ENCODE measurements at regions not wholly inside any gene's neighbourhood (a gene's known extent, or its start where the extent isn't known, plus 50 kb on each side); places are given as distances from the start of the nearest gene placed in this dataset.

GRCh38 chr13:90116121-90116520 is 1231.4 kb upstream of the MIR17HG start:
- no peaks in the 10 kb centered on the region for H3K27me3 ChIP-seq (ENCODE audit: control insufficient read depth in 3 of 3, insufficient read depth in 3 of 3, low read length in 3 of 3)
- FAIRE-seq, result no peak
- no peak overlapping the region for H3K4me3 ChIP-seq (ENCODE audit: low read depth in 1 of 3, low read length in 3 of 3)
- H3K27ac ChIP-seq (ENCODE audit: low read depth in 1 of 3, low read length in 2 of 3), result no peak overlapping the region
- no peaks in the 10 kb centered on the region for H3K36me3 ChIP-seq (ENCODE audit: control insufficient read depth in 3 of 3, insufficient read depth in 2 of 3, low read depth in 1 of 3, low read length in 3 of 3)
- no peak for DNase-seq
- H3K4me1 ChIP-seq (ENCODE audit: control insufficient read depth in 3 of 3, insufficient read depth in 2 of 3, low read depth in 1 of 3, low read length in 2 of 3), result no peaks in the 10 kb centered on the region
- no peaks in the 10 kb centered on the region for H3K9me3 ChIP-seq (ENCODE audit: control insufficient read depth in 2 of 2, insufficient read depth in 1 of 2, low read depth in 1 of 2, low read length in 1 of 2)

- WGBS, 3 donors, result 76 to 83% (median 81%) methylated on average over 6 of the region's 6 CpGs
Measured at GRCh38 chr13:90118467-90119071, 1228.9 kb upstream of the MIR17HG start.

GRCh38 chr13:90120026-90120425 is 1227.5 kb upstream of the MIR17HG start:
- Histone ChIP-seq H3K27ac (ENCODE audit: low read depth in 1 of 3, low read length in 2 of 3) (no peak overlapping the region), H3K27me3 (ENCODE audit: control insufficient read depth in 3 of 3, insufficient read depth in 3 of 3, low read length in 3 of 3) (no peaks in the 10 kb centered on the region), H3K4me3 (ENCODE audit: low read depth in 1 of 3, low read length in 3 of 3) (no peak overlapping the region), H3K4me1 (ENCODE audit: control insufficient read depth in 3 of 3, insufficient read depth in 2 of 3, low read depth in 1 of 3, low read length in 2 of 3) (no peaks in the 10 kb centered on the region), H3K9me3 (ENCODE audit: control insufficient read depth in 2 of 2, insufficient read depth in 1 of 2, low read depth in 1 of 2, low read length in 1 of 2) (no peaks in the 10 kb centered on the region), H3K36me3 (ENCODE audit: control insufficient read depth in 3 of 3, insufficient read depth in 2 of 3, low read depth in 1 of 3, low read length in 3 of 3) (no peaks in the 10 kb centered on the region)
- FAIRE-seq, result no peak
- whole genome bisulfite sequencing, 3 donors, result 65 to 76% (median 67%) methylated on average over 1 of the region's 1 CpG
- no peak for DNase-seq

More at GRCh38 chr13:90118467-90119071, 1228.9 kb upstream of the MIR17HG start:
- H3K4me1 ChIP-seq (ENCODE audit: control insufficient read depth in 3 of 3, insufficient read depth in 2 of 3, low read depth in 1 of 3, low read length in 2 of 3), result no peaks in the 10 kb centered on the region
- FAIRE-seq (no peak), DNase-seq (no peak)
- no peak overlapping the region for H3K27ac ChIP-seq (ENCODE audit: low read depth in 1 of 3, low read length in 2 of 3)
- H3K4me3 ChIP-seq (ENCODE audit: low read depth in 1 of 3, low read length in 3 of 3), result no peak overlapping the region
- no peaks in the 10 kb centered on the region for H3K27me3 ChIP-seq (ENCODE audit: control insufficient read depth in 3 of 3, insufficient read depth in 3 of 3, low read length in 3 of 3)
- no peaks in the 10 kb centered on the region for H3K9me3 ChIP-seq (ENCODE audit: control insufficient read depth in 2 of 2, insufficient read depth in 1 of 2, low read depth in 1 of 2, low read length in 1 of 2)
- no peaks in the 10 kb centered on the region for H3K36me3 ChIP-seq (ENCODE audit: control insufficient read depth in 3 of 3, insufficient read depth in 2 of 3, low read depth in 1 of 3, low read length in 3 of 3)

GRCh38 chr13:90121784-90122183 is 1225.7 kb upstream of the MIR17HG start:
- H3K9me3 ChIP-seq (ENCODE audit: control insufficient read depth in 2 of 2, insufficient read depth in 1 of 2, low read depth in 1 of 2, low read length in 1 of 2), result no peaks in the 10 kb centered on the region
- H3K36me3 ChIP-seq (ENCODE audit: control insufficient read depth in 3 of 3, insufficient read depth in 2 of 3, low read depth in 1 of 3, low read length in 3 of 3), result no peaks in the 10 kb centered on the region
- H3K4me1 ChIP-seq (ENCODE audit: control insufficient read depth in 3 of 3, insufficient read depth in 2 of 3, low read depth in 1 of 3, low read length in 2 of 3), result no peaks in the 10 kb centered on the region
- H3K27ac ChIP-seq (ENCODE audit: low read depth in 1 of 3, low read length in 2 of 3), result no peak overlapping the region
- no peak overlapping the region for H3K4me3 ChIP-seq (ENCODE audit: low read depth in 1 of 3, low read length in 3 of 3)
- DNase-seq, result no peak
- WGBS, 3 donors, result 89 to 96% (median 94%) methylated on average over 1 of the region's 1 CpG
- H3K27me3 ChIP-seq (ENCODE audit: control insufficient read depth in 3 of 3, insufficient read depth in 3 of 3, low read length in 3 of 3), result no peaks in the 10 kb centered on the region
- FAIRE-seq, result no peak

GRCh38 chr13:90122531-90122930 is 1225.0 kb upstream of the MIR17HG start:
- Histone ChIP-seq H3K4me1 (ENCODE audit: control insufficient read depth in 3 of 3, insufficient read depth in 2 of 3, low read depth in 1 of 3, low read length in 2 of 3) (no peaks in the 10 kb centered on the region), H3K36me3 (ENCODE audit: control insufficient read depth in 3 of 3, insufficient read depth in 2 of 3, low read depth in 1 of 3, low read length in 3 of 3) (no peaks in the 10 kb centered on the region), H3K27ac (ENCODE audit: low read depth in 1 of 3, low read length in 2 of 3) (no peak overlapping the region), H3K27me3 (ENCODE audit: control insufficient read depth in 3 of 3, insufficient read depth in 3 of 3, low read length in 3 of 3) (no peaks in the 10 kb centered on the region), H3K4me3 (ENCODE audit: low read depth in 1 of 3, low read length in 3 of 3) (no peak overlapping the region), H3K9me3 (ENCODE audit: control insufficient read depth in 2 of 2, insufficient read depth in 1 of 2, low read depth in 1 of 2, low read length in 1 of 2) (no peaks in the 10 kb centered on the region)
- DNase-seq, result no peak
- no peak for FAIRE-seq
- WGBS, 3 donors, result 92 to 95% (median 93%) methylated on average over 2 of the region's 2 CpGs

- Histone ChIP-seq H3K4me3 (ENCODE audit: low read depth in 1 of 3, low read length in 3 of 3) (no peak overlapping the region), H3K9me3 (ENCODE audit: control insufficient read depth in 2 of 2, insufficient read depth in 1 of 2, low read depth in 1 of 2, low read length in 1 of 2) (peaks cover 0 to 3% of the 10 kb centered on the region in 2 donors), H3K36me3 (ENCODE audit: control insufficient read depth in 3 of 3, insufficient read depth in 2 of 3, low read depth in 1 of 3, low read length in 3 of 3) (no peaks in the 10 kb centered on the region), H3K4me1 (ENCODE audit: control insufficient read depth in 3 of 3, insufficient read depth in 2 of 3, low read depth in 1 of 3, low read length in 2 of 3) (no peaks in the 10 kb centered on the region), H3K27me3 (ENCODE audit: control insufficient read depth in 3 of 3, insufficient read depth in 3 of 3, low read length in 3 of 3) (no peaks in the 10 kb centered on the region), H3K27ac (ENCODE audit: low read depth in 1 of 3, low read length in 2 of 3) (no peak overlapping the region)
- FAIRE-seq (no peak), DNase-seq (no peak)
- WGBS, 3 donors, result 80% methylated on average over 3 of the region's 3 CpGs
Measured at GRCh38 chr13:90135558-90135957, 1211.9 kb upstream of the MIR17HG start.

- Histone ChIP-seq H3K27me3 (ENCODE audit: control insufficient read depth in 3 of 3, insufficient read depth in 3 of 3, low read length in 3 of 3) (no peaks in the 10 kb centered on the region), H3K9me3 (ENCODE audit: control insufficient read depth in 2 of 2, insufficient read depth in 1 of 2, low read depth in 1 of 2, low read length in 1 of 2) (no peaks in the 10 kb centered on the region), H3K4me1 (ENCODE audit: control insufficient read depth in 3 of 3, insufficient read depth in 2 of 3, low read depth in 1 of 3, low read length in 2 of 3) (no peaks in the 10 kb centered on the region), H3K36me3 (ENCODE audit: control insufficient read depth in 3 of 3, insufficient read depth in 2 of 3, low read depth in 1 of 3, low read length in 3 of 3) (no peaks in the 10 kb centered on the region), H3K4me3 (ENCODE audit: low read depth in 1 of 3, low read length in 3 of 3) (no peak overlapping the region), H3K27ac (ENCODE audit: low read depth in 1 of 3, low read length in 2 of 3) (no peak overlapping the region)
- FAIRE-seq (no peak), DNase-seq (no peak)
- 63 to 70% (median 67%) methylated on average over 5 of the region's 5 CpGs for WGBS, 3 donors
Measured at GRCh38 chr13:90142251-90142650, 1205.2 kb upstream of the MIR17HG start.

- WGBS, 3 donors, result 73 to 84% (median 77%) methylated on average over 2 of the region's 2 CpGs
- DNase-seq, result no peak
- H3K27me3 ChIP-seq (ENCODE audit: control insufficient read depth in 3 of 3, insufficient read depth in 3 of 3, low read length in 3 of 3), result no peaks in the 10 kb centered on the region
- no peaks in the 10 kb centered on the region for H3K36me3 ChIP-seq (ENCODE audit: control insufficient read depth in 3 of 3, insufficient read depth in 2 of 3, low read depth in 1 of 3, low read length in 3 of 3)
- H3K4me3 ChIP-seq (ENCODE audit: low read depth in 1 of 3, low read length in 3 of 3), result no peak overlapping the region
- H3K9me3 ChIP-seq (ENCODE audit: control insufficient read depth in 2 of 2, insufficient read depth in 1 of 2, low read depth in 1 of 2, low read length in 1 of 2), result no peaks in the 10 kb centered on the region
- no peak for FAIRE-seq
- H3K4me1 ChIP-seq (ENCODE audit: control insufficient read depth in 3 of 3, insufficient read depth in 2 of 3, low read depth in 1 of 3, low read length in 2 of 3), result no peaks in the 10 kb centered on the region
- no peak overlapping the region for H3K27ac ChIP-seq (ENCODE audit: low read depth in 1 of 3, low read length in 2 of 3)
Measured at GRCh38 chr13:90154311-90154960, 1193.1 kb upstream of the MIR17HG start.

GRCh38 chr13:90156390-90156789 is 1191.1 kb upstream of the MIR17HG start:
- H3K27me3 ChIP-seq (ENCODE audit: control insufficient read depth in 3 of 3, insufficient read depth in 3 of 3, low read length in 3 of 3), result no peaks in the 10 kb centered on the region
- DNase-seq (no peak), FAIRE-seq (no peak)
- H3K9me3 ChIP-seq (ENCODE audit: control insufficient read depth in 2 of 2, insufficient read depth in 1 of 2, low read depth in 1 of 2, low read length in 1 of 2), result no peaks in the 10 kb centered on the region
- no peak overlapping the region for H3K27ac ChIP-seq (ENCODE audit: low read depth in 1 of 3, low read length in 2 of 3)
- WGBS, 3 donors, result 31 to 41% (median 36%) methylated on average over 1 of the region's 1 CpG
- H3K4me1 ChIP-seq (ENCODE audit: control insufficient read depth in 3 of 3, insufficient read depth in 2 of 3, low read depth in 1 of 3, low read length in 2 of 3), result no peaks in the 10 kb centered on the region
- H3K36me3 ChIP-seq (ENCODE audit: control insufficient read depth in 3 of 3, insufficient read depth in 2 of 3, low read depth in 1 of 3, low read length in 3 of 3), result no peaks in the 10 kb centered on the region
- H3K4me3 ChIP-seq (ENCODE audit: low read depth in 1 of 3, low read length in 3 of 3), result no peak overlapping the region

All from small intestine (tissue), 7 donors.